ENCODE measurements at regions not wholly inside any gene's neighbourhood (a gene's known extent, or its start where the extent isn't known, plus 50 kb on each side); places are given as distances from the start of the nearest gene placed in this dataset.

DNA sequence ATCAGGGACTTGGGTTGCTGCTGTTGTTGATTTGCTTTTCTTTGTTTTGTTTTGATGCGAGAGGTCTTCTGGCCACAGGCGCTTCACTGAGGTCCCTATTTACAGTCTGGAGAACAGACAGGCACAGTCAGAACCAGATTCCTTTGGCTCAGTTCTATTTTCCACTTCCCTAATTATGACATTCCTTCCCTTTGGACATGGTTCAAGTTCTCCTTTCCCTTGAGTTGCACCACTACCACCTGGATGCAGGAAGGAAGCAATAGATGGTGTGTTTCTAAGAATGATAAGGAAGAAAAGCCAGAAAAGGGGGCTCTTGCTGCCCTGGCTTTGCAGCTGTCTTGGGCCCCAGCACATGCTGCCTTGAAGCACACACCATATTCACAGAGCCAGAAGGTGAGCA lies 160.6 kb downstream of the MAF start:
- TF ChIP-seq, protein P1, sequence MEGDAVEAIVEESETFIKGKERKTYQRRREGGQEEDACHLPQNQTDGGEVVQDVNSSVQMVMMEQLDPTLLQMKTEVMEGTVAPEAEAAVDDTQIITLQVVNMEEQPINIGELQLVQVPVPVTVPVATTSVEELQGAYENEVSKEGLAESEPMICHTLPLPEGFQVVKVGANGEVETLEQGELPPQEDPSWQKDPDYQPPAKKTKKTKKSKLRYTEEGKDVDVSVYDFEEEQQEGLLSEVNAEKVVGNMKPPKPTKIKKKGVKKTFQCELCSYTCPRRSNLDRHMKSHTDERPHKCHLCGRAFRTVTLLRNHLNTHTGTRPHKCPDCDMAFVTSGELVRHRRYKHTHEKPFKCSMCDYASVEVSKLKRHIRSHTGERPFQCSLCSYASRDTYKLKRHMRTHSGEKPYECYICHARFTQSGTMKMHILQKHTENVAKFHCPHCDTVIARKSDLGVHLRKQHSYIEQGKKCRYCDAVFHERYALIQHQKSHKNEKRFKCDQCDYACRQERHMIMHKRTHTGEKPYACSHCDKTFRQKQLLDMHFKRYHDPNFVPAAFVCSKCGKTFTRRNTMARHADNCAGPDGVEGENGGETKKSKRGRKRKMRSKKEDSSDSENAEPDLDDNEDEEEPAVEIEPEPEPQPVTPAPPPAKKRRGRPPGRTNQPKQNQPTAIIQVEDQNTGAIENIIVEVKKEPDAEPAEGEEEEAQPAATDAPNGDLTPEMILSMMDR (conservative IDR thresholded peaks at IDR 0.05; ENCODE audit: low read length) = no peak
- TF ChIP-seq EZH2phosphoT487 (IDR thresholded peaks at IDR 0.05; ENCODE audit: borderline replicate concordance, low read depth, low read length) = no peak
